ENCODE measurements at regions not wholly inside any gene's neighbourhood (a gene's known extent, or its start where the extent isn't known, plus 50 kb on each side); places are given as distances from the start of the nearest gene placed in this dataset.

DNA sequence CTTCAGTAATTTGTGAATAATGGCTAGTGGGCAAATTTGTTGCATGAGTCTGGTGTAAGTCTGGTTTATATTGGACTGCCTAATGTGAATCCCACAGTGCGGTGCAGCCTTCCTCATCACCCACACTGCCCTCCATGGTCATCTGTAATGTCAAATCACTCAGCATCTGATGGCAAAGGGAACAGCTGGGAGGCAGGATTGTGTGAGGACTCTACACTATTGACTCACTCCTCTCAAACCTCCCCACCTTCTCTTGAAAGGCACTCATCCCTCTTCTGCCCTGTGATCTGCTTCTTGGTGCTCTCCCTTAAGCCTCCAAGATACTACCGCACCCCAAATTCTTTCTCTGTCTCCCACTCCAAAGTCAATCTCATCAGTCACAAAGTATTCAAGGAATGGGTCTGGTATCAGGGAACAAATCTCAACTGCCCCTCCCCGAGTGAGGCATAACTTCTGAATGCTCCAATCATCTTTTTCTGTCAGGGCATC is 146.0 kb upstream of the BEND6 start:
- Mint-ChIP-seq H3K27ac (no peak overlapping the region), H3K36me3 (no peaks in the 10 kb centered on the region), H3K27me3 (no peaks in the 10 kb centered on the region)

GRCh38 chr6:56807989-56808337 is 146.9 kb upstream of the BEND6 start:
- Mint-ChIP-seq H3K4me1 (no peaks in the 10 kb centered on the region), H3K27me3 (no peaks in the 10 kb centered on the region), H3K9me3 (no peaks in the 10 kb centered on the region), H3K36me3 (no peaks in the 10 kb centered on the region), H3K4me3 (no peak overlapping the region), H3K27ac (no peak overlapping the region)
- ATAC-seq, result no peak

More for the DNA sequence above, 146.0 kb upstream of the BEND6 start:
- no peak for ATAC-seq
- H3K4me3 Mint-ChIP-seq, result no peak overlapping the region
- no peaks in the 10 kb centered on the region for H3K9me3 Mint-ChIP-seq
- no peaks in the 10 kb centered on the region for H3K4me1 Mint-ChIP-seq

- Mint-ChIP-seq H3K4me1 (no peaks in the 10 kb centered on the region), H3K4me3 (no peak overlapping the region), H3K27me3 (no peaks in the 10 kb centered on the region), H3K9me3 (no peaks in the 10 kb centered on the region), H3K27ac (no peak overlapping the region), H3K36me3 (no peaks in the 10 kb centered on the region)
- no peak for ATAC-seq
These were observed 147.4 kb upstream of the BEND6 start for GRCh38 chr6:56807326-56807988.

DNA sequence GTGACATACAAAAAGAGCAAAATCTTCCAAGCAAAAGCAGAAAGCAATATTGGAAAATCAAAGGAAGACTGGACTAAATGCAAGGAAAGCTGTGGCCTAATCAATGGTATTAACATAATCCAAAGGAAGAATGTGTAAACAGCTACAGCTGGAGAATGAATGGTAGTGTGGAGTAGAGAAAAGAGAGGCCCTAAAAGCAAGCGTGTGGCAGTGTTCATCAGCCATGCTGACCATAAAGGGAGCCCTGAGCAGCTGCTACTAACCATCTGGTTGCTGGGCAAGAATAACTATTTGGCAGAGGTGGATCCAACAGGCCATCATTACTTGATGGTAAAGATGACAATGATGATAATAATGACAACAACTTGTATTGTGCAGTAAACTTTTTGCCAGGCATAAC is 148.5 kb upstream of the BEND6 start:
- Mint-ChIP-seq H3K4me3 (no peak overlapping the region), H3K36me3 (no peaks in the 10 kb centered on the region), H3K27me3 (no peaks in the 10 kb centered on the region), H3K9me3 (no peaks in the 10 kb centered on the region), H3K4me1 (no peaks in the 10 kb centered on the region), H3K27ac (no peak overlapping the region)
- ATAC-seq, result no peak

- no peak overlapping the region for H3K4me3 Mint-ChIP-seq
- no peaks in the 10 kb centered on the region for H3K9me3 Mint-ChIP-seq
- H3K27ac Mint-ChIP-seq, result no peak overlapping the region
- ATAC-seq, result no peak
- no peaks in the 10 kb centered on the region for H3K27me3 Mint-ChIP-seq
- H3K4me1 Mint-ChIP-seq, result no peaks in the 10 kb centered on the region
- H3K36me3 Mint-ChIP-seq, result no peaks in the 10 kb centered on the region
These were observed 149.9 kb upstream of the BEND6 start for GRCh38 chr6:56804996-56805395.

- H3K4me1 Mint-ChIP-seq, result no peaks in the 10 kb centered on the region
- H3K9me3 Mint-ChIP-seq, result no peaks in the 10 kb centered on the region
- H3K27me3 Mint-ChIP-seq, result no peaks in the 10 kb centered on the region
- H3K4me3 Mint-ChIP-seq, result no peak overlapping the region
- ATAC-seq, result no peak
- H3K36me3 Mint-ChIP-seq, result no peaks in the 10 kb centered on the region
- no peak overlapping the region for H3K27ac Mint-ChIP-seq
These were observed 151.3 kb upstream of the BEND6 start for GRCh38 chr6:56803594-56803993.

- Mint-ChIP-seq H3K4me3 (no peak overlapping the region), H3K27me3 (no peaks in the 10 kb centered on the region), H3K27ac (no peak overlapping the region), H3K4me1 (no peaks in the 10 kb centered on the region), H3K9me3 (no peaks in the 10 kb centered on the region), H3K36me3 (no peaks in the 10 kb centered on the region)
- no peak for ATAC-seq
These were observed 152.3 kb upstream of the BEND6 start for GRCh38 chr6:56802584-56802983.

DNA sequence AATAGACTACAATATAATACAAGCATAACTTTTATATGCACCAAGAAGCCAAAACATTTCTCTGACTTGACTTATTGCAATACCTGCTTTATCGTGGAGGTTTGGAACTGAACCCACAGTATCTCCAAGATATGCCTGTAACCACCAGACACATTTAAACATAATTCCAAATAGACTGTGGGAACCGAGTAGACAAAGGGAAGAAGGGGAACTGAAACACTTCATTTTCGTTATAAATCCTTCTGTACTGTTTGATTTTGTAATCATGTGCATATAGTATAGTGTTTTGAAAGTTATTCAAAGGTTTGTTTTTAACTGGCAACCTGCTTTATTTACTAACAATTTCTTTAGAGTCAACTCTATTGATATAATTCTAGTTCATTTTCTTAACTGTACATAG is 154.9 kb upstream of the BEND6 start:
- Mint-ChIP-seq H3K9me3 (no peaks in the 10 kb centered on the region), H3K36me3 (no peaks in the 10 kb centered on the region)
- ATAC-seq, result no peak

GRCh38 chr6:56798163-56798562 is 155.5 kb upstream of the DST start:
- no peak overlapping the region for H3K27ac Mint-ChIP-seq
- H3K27me3 Mint-ChIP-seq, result peaks cover 14% of the 10 kb centered on the region

More for the DNA sequence above, 154.9 kb upstream of the BEND6 start:
- Mint-ChIP-seq H3K4me1 (no peaks in the 10 kb centered on the region), H3K27me3 (peaks cover 11% of the 10 kb centered on the region), H3K4me3 (no peak overlapping the region), H3K27ac (no peak overlapping the region)

GRCh38 chr6:56796196-56796532 is 153.5 kb upstream of the DST start:
- Mint-ChIP-seq H3K27ac (no peak overlapping the region), H3K9me3 (no peaks in the 10 kb centered on the region), H3K27me3 (peaks cover 15% of the 10 kb centered on the region), H3K36me3 (no peaks in the 10 kb centered on the region), H3K4me1 (no peaks in the 10 kb centered on the region), H3K4me3 (no peak overlapping the region)
- ATAC-seq, result no peak

More at GRCh38 chr6:56798163-56798562, 155.5 kb upstream of the DST start:
- H3K9me3 Mint-ChIP-seq, result no peaks in the 10 kb centered on the region
- ATAC-seq, result no peak
- no peaks in the 10 kb centered on the region for H3K36me3 Mint-ChIP-seq
- H3K4me1 Mint-ChIP-seq, result no peaks in the 10 kb centered on the region
- H3K4me3 Mint-ChIP-seq, result no peak overlapping the region

DNA sequence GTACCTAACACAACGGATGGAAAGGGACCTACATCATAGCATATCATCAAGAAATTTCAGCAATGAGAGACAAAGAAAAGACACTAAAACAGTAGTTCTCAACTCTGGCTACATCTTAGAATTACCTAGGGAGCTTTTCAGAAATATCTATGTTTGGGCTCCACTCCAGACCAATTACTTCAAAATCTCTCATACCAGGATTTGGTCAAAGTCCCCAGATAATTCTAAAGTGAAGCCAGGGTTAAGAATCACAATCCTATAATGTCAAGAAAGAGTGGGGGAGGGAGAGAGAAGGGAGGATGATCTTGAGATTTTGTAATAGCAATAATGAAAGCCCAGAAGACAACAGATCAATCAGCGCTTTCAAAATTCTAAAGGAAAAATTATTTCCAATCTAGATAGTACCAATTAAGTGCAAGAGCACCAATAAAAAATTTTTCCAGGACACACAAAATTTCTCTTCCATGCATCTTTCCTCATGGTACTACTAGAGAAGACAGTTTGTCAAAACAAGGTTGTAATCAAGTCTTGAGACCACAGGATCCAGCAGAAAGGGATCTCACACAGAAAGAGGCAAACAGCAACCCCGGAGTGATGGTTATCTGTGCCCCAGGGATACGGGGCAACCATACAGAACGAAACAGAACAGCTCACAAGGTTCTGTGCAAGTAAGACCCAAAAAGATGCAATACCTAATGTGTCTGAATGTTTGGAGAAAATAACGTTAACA is 152.9 kb upstream of the DST start:
- Mint-ChIP-seq H3K36me3 (no peaks in the 10 kb centered on the region), H3K9me3 (no peaks in the 10 kb centered on the region), H3K4me3 (no peak overlapping the region), H3K27me3 (peaks cover 21% of the 10 kb centered on the region), H3K4me1 (no peaks in the 10 kb centered on the region), H3K27ac (no peak overlapping the region)
- no peak for ATAC-seq

DNA sequence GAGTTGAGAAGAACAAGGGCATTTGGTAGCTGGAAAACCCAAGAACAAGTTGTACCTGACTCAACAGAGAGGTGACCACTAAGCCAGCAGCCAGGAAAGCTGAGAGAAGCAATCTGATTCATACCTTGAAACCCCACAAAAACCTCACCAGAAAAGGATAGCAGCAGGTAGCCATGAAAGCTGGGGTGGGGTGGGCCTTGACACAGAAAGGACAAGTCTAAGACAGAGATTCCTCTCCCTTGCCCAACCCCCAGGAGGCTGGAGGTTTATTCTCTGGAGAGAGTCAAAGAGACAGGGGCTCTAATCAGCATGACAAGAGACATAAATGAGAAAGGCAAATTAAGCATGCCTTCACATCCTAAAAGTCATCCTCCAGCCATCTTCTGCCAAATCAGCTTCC is 151.7 kb upstream of the DST start:
- no peak for ATAC-seq
- no peak overlapping the region for H3K4me3 Mint-ChIP-seq
- H3K36me3 Mint-ChIP-seq, result no peaks in the 10 kb centered on the region
- no peaks in the 10 kb centered on the region for H3K9me3 Mint-ChIP-seq
- H3K27me3 Mint-ChIP-seq, result peaks cover 22% of the 10 kb centered on the region
- H3K4me1 Mint-ChIP-seq, result no peaks in the 10 kb centered on the region
- H3K27ac Mint-ChIP-seq, result no peak overlapping the region

- ATAC-seq, result no peak
- Mint-ChIP-seq H3K27me3 (peaks cover 22% of the 10 kb centered on the region), H3K4me1 (no peaks in the 10 kb centered on the region), H3K9me3 (no peaks in the 10 kb centered on the region), H3K36me3 (no peaks in the 10 kb centered on the region), H3K27ac (no peak overlapping the region), H3K4me3 (no peak overlapping the region)
These were observed 151.2 kb upstream of the DST start for GRCh38 chr6:56793938-56794337.

- no peaks in the 10 kb centered on the region for H3K36me3 Mint-ChIP-seq
- H3K27ac Mint-ChIP-seq, result no peak overlapping the region
- H3K4me3 Mint-ChIP-seq, result no peak overlapping the region
- H3K9me3 Mint-ChIP-seq, result peaks cover 3% of the 10 kb centered on the region
- peaks cover 31% of the 10 kb centered on the region for H3K27me3 Mint-ChIP-seq
- no peak for ATAC-seq
- H3K4me1 Mint-ChIP-seq, result no peaks in the 10 kb centered on the region
These were observed 147.7 kb upstream of the DST start for GRCh38 chr6:56790414-56790813.

DNA sequence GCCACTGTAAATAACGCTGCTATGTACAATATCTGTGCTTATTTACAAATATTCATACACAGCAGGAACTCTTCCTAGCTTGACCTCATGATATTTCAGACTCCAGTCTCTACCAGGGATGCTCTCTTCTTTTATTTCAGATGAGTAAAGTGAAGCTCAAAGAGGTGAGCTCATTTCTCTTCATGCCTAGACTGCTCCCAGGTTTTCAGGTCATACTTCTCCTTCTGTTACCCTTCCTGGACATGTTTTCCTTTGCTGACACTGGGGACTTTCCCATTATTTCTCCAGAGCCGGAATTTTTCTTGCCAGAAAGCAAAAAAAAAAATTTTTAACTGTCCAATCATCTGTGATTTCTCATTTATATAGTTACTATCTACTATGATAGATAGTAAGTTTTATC is 147.2 kb upstream of the DST start:
- no peak for ATAC-seq
- Mint-ChIP-seq H3K4me1 (no peaks in the 10 kb centered on the region), H3K9me3 (peaks cover 3% of the 10 kb centered on the region), H3K27ac (no peak overlapping the region), H3K36me3 (no peaks in the 10 kb centered on the region), H3K27me3 (peaks cover 27% of the 10 kb centered on the region), H3K4me3 (no peak overlapping the region)

- H3K4me3 Mint-ChIP-seq, result no peak overlapping the region
- H3K4me1 Mint-ChIP-seq, result no peaks in the 10 kb centered on the region
- H3K36me3 Mint-ChIP-seq, result no peaks in the 10 kb centered on the region
- H3K9me3 Mint-ChIP-seq, result peaks cover 3% of the 10 kb centered on the region
- peaks cover 25% of the 10 kb centered on the region for H3K27me3 Mint-ChIP-seq
- ATAC-seq, result no peak
- no peak overlapping the region for H3K27ac Mint-ChIP-seq
These were observed 146.7 kb upstream of the DST start for GRCh38 chr6:56789342-56789741.

Measured in stimulated activated memory B cell treated with anti-CD40 and anti-IgM and Interleukin-4, amounts not matched to agents 10 μg/mL and 1 μg/mL and 100 μg/mL, for 72 hours (primary cell).